GM19351 (cell line): ENCODE measurements at regions not wholly inside any gene's neighbourhood (a gene's known extent, or its start where the extent isn't known, plus 50 kb on each side); places are given as distances from the start of the nearest gene placed in this dataset.
A peak's percentile ranks its signal among the peaks of the same experiment; 100 is the strongest.

Experiments used
- ATAC-seq: cut with Tn5 transposase; IDR thresholded peaks from one replicate; pipeline ENCODE4 v1.9.1; 2021; ENCODE audit warnings: mild to moderate bottlenecking, moderate library complexity; ENCODE audit not compliant: unreplicated experiment

DNA sequence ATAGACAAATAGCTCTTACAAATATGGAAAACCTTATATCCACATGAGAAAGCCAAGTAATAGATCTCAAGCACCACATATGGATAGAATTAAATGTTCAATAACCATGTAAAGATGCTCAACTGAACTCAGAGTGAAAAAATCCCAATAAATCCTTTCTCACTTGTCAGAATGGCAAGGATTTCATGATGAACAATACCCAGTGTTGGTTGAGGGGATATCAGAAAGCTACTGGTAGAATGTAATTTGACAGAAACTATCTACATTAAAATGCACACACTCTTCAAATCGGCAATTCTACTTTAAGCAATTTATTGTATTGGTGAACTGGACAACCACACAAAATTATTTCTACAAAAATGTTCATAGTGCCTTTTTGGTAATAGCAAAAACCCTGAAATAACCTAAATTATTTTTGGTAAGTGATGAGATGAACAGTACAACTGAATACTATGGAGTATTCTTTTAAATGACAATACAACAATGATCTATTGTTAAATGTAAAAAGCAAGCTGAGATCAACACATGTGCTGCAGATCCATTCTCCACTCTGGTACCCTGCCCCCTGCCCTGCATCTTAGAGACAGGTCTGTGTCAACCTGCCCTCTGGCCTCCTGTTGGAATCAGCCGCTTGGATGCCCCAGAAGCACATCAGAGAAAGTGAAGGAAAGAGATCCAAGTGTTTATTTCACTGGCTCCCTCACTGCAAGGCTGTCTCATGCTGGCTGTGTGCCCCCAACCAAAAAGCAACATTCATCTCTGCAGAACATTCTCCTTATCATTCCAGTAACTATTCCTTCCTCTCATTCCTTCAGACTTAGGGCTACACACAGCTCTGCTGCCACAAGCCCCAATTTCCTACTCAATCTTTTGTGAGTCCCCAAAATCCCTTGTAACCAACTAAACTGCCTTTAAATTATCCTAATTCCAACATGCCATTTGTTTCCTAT, 442.5 kb downstream of the LRATD1 start:
- no peak for ATAC-seq

DNA sequence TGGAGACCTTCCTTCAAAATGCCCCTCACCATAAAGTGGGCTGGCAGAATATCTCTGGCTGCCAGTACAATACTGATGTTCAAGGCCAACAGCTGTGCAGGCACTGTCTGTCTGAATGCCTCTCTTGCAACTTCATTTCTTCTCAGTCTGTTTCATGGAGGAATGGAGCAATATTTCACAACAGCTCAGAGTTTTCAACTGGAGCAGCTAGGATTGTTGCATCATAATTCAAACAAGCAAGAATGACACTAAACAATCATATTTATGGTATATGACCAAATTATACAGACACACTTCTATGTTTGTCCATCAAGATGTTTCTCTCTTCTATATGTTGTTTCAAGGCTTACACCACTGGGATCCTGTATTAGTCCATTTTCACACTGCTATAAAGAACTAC, 444.2 kb downstream of the LRATD1 start:
- ATAC-seq = no peak

DNA sequence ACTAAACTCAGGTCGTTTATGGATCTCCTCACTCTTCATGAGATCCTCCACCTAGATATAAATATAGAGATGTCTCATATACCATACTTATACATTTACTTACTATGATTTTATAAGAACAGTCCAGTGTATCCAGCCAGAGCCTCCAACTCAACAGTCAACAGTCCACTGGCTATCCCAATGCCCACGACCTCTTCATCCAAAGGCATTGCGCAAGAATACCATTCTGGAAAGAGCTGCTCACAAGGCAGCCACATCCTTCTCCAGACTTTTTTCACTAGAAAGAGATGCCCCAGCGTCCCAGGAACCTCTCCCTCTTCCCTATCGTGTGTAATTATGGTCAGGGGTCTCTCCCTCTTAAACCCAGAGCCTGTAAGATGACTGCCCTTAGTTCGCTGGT, 448.8 kb downstream of the LRATD1 start:
- no peak for ATAC-seq

DNA sequence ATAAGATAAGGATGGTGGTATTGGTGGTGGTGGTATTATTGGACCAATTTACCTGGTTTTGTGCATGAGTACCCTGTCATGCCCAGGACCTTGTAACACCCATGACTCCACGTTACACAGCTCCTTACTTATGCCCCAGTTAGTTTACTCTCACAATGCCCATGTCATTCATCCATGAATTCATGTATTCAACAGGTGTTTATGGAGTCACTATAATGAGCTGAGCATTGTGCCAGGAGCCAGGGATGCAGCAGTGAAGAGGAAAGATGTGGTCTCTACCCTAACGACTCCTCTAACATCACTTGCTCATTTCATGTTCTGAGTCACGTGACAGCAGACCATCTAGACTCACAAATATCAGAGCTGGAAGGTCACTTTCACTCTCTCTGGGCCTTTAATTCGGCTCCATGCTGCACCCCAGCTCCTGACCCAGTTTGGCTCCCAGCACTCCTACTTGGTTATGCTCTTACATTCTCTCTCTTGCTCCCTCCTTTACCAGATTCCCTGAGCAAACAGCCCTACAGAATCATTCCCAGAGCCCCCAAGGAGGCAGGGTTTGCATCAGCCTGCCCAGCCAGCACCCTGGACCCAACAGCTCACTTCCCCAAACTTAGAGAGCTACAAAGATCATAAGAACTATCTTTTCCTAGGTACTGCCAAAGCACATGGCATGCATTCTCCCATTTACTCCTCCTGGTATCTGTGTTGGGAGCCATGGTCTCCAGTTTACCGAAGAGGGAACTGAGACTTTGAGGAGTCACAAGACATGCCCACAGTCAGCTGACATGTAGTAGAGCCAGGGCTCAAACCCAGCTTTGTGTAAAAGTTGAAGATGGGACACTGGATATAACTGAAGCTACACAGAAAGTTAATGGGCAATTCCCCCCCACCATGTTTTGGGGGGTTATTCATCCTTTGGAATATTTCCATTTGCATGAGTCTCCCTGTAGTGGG, 449.9 kb downstream of the LRATD1 start:
- peak; percentile 58 for ATAC-seq

DNA sequence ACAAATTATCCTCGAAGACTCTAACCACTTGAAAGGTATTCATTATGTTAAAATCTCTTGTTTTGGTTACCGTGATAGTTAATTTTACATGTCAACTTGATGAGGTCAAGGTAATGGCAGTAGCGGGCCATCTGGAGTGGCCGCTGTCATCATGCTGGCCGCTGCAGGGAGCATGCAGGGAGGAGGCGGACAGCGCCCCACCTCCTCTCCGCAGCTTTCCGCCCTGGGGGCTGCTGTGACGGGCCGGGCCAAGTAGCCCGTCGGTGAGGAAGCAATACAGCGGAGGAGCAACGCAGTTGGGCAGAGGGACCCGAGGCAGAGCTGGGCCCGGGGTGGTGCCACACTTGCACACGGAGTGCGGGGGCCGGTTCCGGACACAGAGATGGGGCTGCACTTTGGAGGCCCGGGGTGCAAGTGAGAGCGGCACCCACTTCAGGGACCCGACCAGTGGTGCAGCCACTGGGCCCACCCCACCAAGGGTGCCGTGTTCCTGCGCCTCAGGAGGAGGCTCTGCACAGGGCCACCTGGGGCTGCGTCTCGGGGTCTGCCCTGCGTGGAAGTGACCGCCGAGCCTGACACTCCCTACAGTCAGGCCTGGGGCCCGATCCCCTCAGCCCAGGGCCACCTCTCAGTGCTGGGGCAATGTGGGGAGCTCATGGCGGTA, 452.4 kb downstream of the LRATD1 start:
- no peak for ATAC-seq

DNA sequence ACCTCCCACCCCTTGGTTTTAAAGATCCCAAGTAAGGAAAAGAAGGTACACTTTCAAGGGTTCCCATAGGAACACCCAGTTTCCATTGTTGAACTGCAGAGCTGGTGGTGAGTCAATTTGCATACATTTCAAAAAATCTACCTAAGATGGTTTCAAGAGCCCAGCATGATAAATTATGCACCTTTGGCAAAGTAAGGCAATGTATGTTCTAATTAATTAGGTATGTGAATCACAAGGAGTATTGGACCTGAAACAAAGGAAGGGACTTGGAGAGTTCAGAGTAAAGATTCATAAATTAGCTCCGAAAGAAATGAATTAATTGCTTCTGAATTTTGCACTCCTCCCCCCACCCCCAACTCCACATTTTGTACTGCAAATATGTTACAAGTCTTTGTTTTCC, 459.7 kb downstream of the LRATD1 start:
- ATAC-seq = no peak

DNA sequence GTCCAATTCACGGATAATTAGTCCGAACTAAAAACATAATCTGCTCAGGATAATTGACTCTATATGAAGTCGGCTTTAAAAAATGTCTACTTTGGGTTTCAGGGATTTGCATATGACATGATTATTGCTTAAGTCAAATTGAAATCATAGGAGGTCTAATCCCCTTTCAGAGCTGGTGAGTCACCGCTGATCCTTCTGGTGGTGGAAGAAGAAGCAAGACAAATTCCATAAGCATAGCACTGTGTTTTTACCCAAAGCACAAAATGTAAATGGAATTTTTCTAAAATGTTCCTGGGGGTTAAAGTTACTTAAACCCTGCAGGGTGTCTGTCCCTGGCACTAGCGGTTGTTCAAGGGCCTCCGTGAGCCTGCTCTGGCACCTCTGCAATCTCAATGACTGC, 460.2 kb downstream of the LRATD1 start:
- ATAC-seq = no peak

DNA sequence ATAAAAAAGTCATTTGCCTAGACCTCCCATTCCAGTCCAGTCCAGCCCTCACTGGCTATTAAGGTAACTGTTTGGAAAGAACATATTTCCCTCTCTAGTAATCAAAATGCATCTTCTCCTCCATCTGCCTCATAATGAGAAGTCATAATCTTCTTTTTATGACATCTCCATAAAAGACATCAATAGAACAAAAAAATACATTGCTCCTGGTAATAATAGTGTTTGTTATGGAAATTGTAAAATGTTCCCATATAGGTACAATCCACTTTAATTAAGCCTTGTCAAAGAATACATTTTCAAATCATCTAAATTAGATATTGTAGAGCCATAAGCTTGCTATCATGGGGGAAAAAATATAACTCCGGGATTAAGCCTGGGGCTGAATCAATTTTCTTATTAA, 461.6 kb downstream of the LRATD1 start:
- no peak for ATAC-seq

DNA sequence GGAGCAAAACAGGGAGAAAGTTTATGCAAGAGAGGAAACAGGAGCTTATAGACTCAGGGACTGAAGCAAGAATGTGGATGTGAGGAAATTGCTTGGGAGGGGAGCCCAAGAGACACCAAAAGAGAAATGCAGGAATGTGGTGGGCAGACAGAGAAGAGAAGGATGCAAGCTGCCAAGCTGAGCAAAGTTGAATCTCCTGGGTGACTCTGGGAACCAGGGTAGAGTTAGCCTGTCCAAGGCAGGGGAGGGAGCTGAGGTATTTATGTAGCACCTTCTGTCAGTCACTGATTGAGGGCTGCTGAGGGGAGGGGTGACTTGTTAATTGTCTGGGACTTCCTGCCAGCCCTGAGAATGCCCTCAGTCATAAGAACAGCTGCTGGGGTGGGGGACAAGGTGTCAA, 464.3 kb downstream of the NBAS start:
- ATAC-seq = no peak

DNA sequence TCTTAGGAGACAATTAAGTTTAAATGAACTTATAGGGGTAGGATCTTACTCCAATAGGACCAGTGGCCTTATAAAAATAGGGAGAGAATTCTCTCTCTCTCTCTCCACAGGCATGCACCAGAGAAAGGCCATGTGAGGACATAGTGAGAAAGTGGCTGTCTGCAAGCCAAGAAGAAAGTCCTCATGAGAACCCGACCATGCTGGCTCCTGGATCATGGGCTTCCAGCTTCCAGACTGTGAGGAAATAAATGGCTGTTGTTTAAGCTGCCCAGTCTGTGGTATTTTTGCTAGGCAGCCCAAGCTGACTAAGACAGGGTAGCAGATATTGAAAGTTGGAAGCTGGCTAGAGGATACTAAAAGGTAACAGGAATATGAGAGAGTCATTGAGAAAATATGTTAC, 454.0 kb downstream of the NBAS start:
- no peak for ATAC-seq

DNA sequence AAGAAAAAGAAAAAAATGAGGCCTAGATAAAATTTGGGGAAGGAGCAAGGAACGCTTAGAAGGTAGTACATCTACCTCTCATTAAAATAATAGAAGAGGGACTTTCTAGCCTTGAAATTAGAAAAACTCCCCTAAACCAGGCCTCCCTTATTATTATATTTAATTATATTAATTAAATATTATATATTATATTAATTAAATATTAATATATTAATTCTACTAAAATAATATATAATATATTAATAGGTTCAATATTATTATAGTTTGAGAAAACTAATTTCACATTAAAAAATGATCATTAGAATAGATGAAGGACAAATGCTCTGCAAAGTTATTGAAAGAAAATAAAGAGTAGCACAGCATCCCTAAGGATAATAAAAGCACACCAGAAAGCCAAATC, 449.4 kb downstream of the NBAS start:
- ATAC-seq = no peak

DNA sequence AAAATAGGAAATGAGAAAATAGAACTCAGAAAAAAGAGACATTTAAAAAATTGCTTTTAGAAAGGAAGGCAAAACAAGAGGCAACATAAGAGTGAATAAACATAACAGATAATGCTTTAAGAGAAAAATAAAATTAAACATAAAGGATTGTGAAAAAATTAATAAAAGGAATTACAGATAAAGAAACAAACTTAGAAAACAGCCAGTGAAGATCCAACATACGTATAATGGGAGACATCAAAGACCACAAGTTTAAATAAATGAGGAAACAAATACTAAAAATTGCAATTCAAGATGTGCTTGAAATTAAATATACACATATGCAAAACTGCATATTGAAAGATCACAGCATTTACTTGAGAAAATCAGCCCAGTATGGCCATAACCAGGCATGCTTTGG, 448.9 kb downstream of the NBAS start:
- no peak for ATAC-seq

DNA sequence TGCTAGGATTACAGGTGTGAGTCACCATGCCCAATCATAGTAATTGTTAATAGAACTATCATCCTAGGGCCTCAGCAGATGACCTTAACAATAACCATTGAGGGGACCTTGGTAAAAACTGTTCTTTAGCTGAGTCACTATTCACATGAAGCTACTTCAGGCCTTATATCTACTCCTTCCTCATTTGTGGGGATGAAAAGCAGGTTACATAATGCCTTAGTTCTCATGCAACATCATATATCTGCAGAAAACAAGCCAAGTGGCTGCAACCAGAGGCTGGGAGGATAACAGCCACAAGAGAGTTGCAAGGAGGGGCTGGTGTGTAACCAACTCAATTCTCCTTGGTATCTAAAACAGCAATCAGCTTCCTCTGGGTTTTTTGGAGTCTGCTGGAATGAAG, 445.4 kb downstream of the NBAS start:
- no peak for ATAC-seq

DNA sequence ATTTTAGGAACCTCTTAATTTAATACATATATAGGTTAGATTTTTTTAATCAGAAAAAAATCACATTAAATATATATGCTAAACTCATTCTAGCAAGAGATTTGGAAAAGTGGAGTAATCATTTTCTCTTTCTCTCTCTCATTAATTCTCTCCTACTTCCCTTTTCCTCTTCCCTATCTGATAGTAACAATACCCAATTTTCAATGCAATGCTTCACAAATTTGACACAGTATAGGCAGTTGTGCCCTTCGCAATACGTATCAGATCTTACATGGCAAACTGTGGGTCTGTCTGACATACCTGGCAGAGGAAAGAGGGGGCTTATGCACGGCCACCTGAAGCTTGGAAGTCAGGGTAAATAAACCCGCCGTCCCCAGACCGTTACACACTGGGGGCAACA, 444.3 kb downstream of the NBAS start:
- no peak for ATAC-seq
